AG09309 (cell line): ENCODE measurements at regions not wholly inside any gene's neighbourhood (a gene's known extent, or its start where the extent isn't known, plus 50 kb on each side); places are given as distances from the start of the nearest gene placed in this dataset.

ENCODE experiments used
- DNase-seq: peaks from one replicate; pipeline ENCODE4 v3.0.0-alpha.2; 2010; ENCODE audit warnings: low read depth
- H3K4me3 ChIP-seq: 2 replicates; pipeline ENCODE4 v1.5.1; 2011; ENCODE audit warnings: mild to moderate bottlenecking, low read depth, low read length, moderate library complexity; ENCODE audit not compliant: control insufficient read depth
- TF ChIP-seq, protein P1 (sequence below): IDR thresholded peaks from 2 replicates; pipeline ENCODE4 v1.5.1; 2011; ENCODE audit warnings: mild to moderate bottlenecking, low read depth, low read length, inconsistent platforms; ENCODE audit not compliant: insufficient read depth, control insufficient read depth; ENCODE audit errors: missing control alignments

DNA sequence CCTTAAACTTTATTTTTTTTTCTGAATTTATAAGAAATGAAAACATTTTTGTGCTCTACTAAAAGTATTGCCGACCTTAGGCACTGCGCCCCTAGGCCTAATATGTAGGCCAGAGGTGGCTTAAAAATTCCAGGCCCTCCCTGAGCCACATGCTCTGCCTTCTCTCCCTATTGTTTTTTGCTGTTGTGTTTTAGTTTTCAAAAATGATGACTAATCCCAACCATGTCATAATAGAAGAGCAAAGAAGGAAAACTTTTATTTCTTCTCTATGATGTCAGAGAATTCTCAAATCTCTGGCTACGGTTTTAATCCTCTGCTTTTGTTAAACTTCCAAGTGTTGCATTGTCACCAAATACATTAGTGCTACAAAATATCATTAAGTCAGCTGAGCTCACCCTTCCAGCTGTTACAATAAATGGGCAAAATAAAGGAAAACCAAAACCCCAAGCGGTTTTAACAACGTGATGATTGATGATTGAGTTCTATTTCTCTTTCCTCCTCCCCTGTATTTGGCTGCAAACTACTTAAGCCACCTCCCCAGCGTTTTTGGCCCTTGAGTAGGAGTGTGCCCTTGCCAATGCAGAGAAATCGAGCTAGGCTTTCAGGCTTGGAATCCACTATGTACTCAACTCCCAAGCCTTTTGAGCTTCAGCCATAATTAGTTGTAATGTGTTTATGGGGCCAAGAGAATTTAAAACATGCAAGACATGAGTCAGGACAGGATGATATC, 163.5 kb upstream of the POU3F3 start:
- no peak overlapping the region for H3K4me3 ChIP-seq
- no peak for DNase-seq
- TF ChIP-seq, protein P1, sequence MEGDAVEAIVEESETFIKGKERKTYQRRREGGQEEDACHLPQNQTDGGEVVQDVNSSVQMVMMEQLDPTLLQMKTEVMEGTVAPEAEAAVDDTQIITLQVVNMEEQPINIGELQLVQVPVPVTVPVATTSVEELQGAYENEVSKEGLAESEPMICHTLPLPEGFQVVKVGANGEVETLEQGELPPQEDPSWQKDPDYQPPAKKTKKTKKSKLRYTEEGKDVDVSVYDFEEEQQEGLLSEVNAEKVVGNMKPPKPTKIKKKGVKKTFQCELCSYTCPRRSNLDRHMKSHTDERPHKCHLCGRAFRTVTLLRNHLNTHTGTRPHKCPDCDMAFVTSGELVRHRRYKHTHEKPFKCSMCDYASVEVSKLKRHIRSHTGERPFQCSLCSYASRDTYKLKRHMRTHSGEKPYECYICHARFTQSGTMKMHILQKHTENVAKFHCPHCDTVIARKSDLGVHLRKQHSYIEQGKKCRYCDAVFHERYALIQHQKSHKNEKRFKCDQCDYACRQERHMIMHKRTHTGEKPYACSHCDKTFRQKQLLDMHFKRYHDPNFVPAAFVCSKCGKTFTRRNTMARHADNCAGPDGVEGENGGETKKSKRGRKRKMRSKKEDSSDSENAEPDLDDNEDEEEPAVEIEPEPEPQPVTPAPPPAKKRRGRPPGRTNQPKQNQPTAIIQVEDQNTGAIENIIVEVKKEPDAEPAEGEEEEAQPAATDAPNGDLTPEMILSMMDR, result no peak

- TF ChIP-seq, protein P1, result no peak
- no peak for DNase-seq
- H3K4me3 ChIP-seq, result no peak overlapping the region
Observed at GRCh38 chr2:104698276-104698675, 155.6 kb upstream of the POU3F3 start.

DNA sequence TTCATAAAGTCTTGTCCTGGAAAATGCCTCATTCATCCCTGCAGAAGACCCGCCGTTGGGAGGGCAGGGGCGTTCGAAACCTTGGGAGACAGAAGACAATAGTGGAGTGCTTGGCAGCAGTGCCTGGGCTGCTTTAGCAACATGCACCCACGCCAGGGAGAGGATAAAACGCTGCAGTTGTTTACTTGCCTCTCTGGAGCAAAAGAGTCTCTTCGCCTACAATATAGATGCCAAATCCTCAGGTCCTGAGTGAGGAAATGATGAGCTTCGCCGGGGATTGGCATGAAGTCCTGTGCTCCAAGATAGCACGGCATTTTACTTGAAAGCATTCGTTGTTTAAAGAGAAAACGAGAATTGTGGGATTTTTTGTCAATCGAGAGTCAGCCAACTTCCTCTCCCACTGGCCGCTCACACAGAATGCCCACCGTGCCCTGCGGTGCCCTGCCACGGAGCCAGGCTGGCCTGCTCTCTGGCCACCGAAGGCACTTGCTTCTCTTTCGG, 152.5 kb upstream of the POU3F3 start:
- H3K4me3 ChIP-seq, result no peak overlapping the region
- no peak for DNase-seq
- TF ChIP-seq, protein P1, result no peak

GRCh38 chr2:104702031-104702850, 151.7 kb upstream of the POU3F3 start:
- TF ChIP-seq, protein P1, result no peak
- no peak for DNase-seq
- no peak overlapping the region for H3K4me3 ChIP-seq

GRCh38 chr2:104703669-104704068, 150.2 kb upstream of the POU3F3 start:
- TF ChIP-seq, protein P1, result no peak
- DNase-seq, result no peak
- H3K4me3 ChIP-seq, result no peak overlapping the region

DNA sequence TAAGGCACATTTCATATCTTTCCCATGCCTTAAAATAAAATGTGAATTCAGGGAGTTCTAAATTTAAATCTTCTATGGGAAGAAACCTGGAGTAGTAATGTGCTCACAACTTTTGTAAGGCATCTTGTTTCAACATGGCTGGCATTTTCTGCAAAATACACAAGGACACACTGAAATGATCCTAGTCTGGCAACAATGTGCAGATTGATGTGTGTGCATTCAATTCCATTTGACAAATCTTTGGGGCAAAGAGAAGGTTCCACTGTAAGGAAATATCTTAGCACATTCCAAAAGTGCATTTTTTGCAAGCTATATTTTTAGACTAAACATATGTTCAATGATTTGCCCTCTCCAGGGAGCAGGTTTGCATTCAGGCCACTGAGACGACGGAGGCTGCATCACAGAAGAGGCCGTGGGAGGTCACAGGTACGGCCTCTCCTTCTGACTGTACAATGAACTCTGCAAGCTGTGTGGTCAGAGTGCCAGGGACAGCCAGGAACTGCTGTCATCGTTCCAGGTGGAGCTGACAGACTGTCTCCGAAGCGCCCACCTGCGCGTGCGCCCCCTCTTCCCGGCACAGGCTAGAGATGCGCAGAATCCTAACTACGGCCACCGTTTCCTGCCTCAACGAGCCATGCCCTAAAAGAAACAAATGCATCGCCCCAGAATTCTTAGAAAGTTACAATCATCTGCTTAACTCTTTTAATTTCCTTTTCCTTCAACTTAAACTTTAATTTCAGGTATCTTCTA, 149.2 kb upstream of the POU3F3 start:
- DNase-seq, result no peak
- TF ChIP-seq, protein P1, result no peak
- H3K4me3 ChIP-seq, result no peak overlapping the region
